ENCODE measurements at regions not wholly inside any gene's neighbourhood (a gene's known extent, or its start where the extent isn't known, plus 50 kb on each side); places are given as distances from the start of the nearest gene placed in this dataset.

GRCh38 chrX:121196872-121197444 is 149.5 kb downstream of the GLUD2 start (continued):
- peak; percentile 93 for TF ChIP-seq CBFA2T3 (IDR thresholded peaks at IDR 0.05)
- peak; percentile 62 for TF ChIP-seq MTA2 (IDR thresholded peaks at IDR 0.05; ENCODE audit: low read depth)
- peak; percentile 55; the same call in 1 of the 2 replicates for TF ChIP-seq ZBTB7A (IDR thresholded peaks at IDR 0.05; ENCODE audit: borderline replicate concordance, control insufficient read depth, low read depth, low read length)

GRCh38 chrX:121208563-121208962 is 161.2 kb downstream of the GLUD2 start:
- 0 out of 2 replicates have a peak, but pooled peaks cover 3% of the 10 kb centered on the region for H4K20me1 ChIP-seq (replicated peaks; ENCODE audit: control insufficient read depth, insufficient read depth, low read length)
- peak; percentile 51 for ATAC-seq
- H3K79me2 ChIP-seq (ENCODE audit: control insufficient read depth, insufficient read depth, low read length), result peaks cover 55% of the 10 kb centered on the region
- H3K9ac ChIP-seq (ENCODE audit: insufficient read depth in 1 of 2, low read depth in 2 of 2, low read length in 2 of 2), result no peak overlapping the region
- H3K4me1 ChIP-seq (replicated peaks in 1 of 2; ENCODE audit: control insufficient read depth in 2 of 2, insufficient read depth in 2 of 2, low read length in 2 of 2), result peaks cover 0 to 3% of the 10 kb centered on the region in 2 experiments; a peak in 1 of 5 replicates
- 41% methylated on average over 2 of the region's 2 CpGs for WGBS (ENCODE audit: insufficient coverage, low coverage, missing lambda C conversion rate)
- no peak overlapping the region for H3K4me2 ChIP-seq (ENCODE audit: insufficient read depth, low read length)
- H3K27me3 ChIP-seq (ENCODE audit: control insufficient read depth in 2 of 2, insufficient read depth in 2 of 2, low read length in 2 of 2), result no peaks in the 10 kb centered on the region
- H3K4me3 ChIP-seq, result no peak overlapping the region
- H2AFZ ChIP-seq (ENCODE audit: low read depth, low read length), result no peak overlapping the region
- no peak for DNase-seq (ENCODE audit: extremely low read depth in 1 of 4, low spot score in 3 of 4)
- no peak for TF ChIP-seq EP300 (IDR thresholded peaks at IDR 0.05; ENCODE audit: low read length)
- TF ChIP-seq TCF15 (CRISPR knock-in tag; IDR thresholded peaks at IDR 0.05), result no peak
- TF ChIP-seq KAT7 (CRISPR knock-in tag; IDR thresholded peaks at IDR 0.05; ENCODE audit: borderline replicate concordance), result no peak
- no peak for TF ChIP-seq PCBP2 (IDR thresholded peaks at IDR 0.05; ENCODE audit: low read depth, low read length, poor library complexity, severe bottlenecking)
- no peak for TF ChIP-seq ZNF75A (CRISPR knock-in tag; IDR thresholded peaks at IDR 0.05)
- no peak for TF ChIP-seq PML (IDR thresholded peaks at IDR 0.05; ENCODE audit: low read length)
- CTCF ChIA-PET (ENCODE audit: low intra/inter-chr PET ratio), result no interaction called here
- peaks cover 4% of the 10 kb centered on the region; the same call in 1 of the 3 replicates for H3K36me3 ChIP-seq (ENCODE audit: control insufficient read depth, insufficient read depth, low read length)
- no peaks in the 10 kb centered on the region for H3K9me1 ChIP-seq (ENCODE audit: control insufficient read depth, insufficient read depth, low read length)
- intact Hi-C loops (cut with micrococcal nuclease), result no loop called here
- in situ Hi-C loops (cut with MboI), result no loop called here
- H3K9me3 ChIP-seq (replicated peaks; ENCODE audit: control insufficient read depth, insufficient read depth, low read depth, low read length), result no peaks in the 10 kb centered on the region
- H3K27ac ChIP-seq (ENCODE audit: extremely low read depth, low read depth, low read length), result peak overlapping the region; percentile 30; the same call in 1 of the 3 replicates
- POLR2A ChIA-PET, result no interaction called here
- no TSS peak for BruUV-seq (replicated peaks)
- no peak for FAIRE-seq

All from K562 (cell line).